ENCODE measurements at regions not wholly inside any gene's neighbourhood (a gene's known extent, or its start where the extent isn't known, plus 50 kb on each side); places are given as distances from the start of the nearest gene placed in this dataset.

- TF ChIP-seq, protein P1, sequence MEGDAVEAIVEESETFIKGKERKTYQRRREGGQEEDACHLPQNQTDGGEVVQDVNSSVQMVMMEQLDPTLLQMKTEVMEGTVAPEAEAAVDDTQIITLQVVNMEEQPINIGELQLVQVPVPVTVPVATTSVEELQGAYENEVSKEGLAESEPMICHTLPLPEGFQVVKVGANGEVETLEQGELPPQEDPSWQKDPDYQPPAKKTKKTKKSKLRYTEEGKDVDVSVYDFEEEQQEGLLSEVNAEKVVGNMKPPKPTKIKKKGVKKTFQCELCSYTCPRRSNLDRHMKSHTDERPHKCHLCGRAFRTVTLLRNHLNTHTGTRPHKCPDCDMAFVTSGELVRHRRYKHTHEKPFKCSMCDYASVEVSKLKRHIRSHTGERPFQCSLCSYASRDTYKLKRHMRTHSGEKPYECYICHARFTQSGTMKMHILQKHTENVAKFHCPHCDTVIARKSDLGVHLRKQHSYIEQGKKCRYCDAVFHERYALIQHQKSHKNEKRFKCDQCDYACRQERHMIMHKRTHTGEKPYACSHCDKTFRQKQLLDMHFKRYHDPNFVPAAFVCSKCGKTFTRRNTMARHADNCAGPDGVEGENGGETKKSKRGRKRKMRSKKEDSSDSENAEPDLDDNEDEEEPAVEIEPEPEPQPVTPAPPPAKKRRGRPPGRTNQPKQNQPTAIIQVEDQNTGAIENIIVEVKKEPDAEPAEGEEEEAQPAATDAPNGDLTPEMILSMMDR (IDR thresholded peaks at IDR 0.05 in 4 of 5, conservative IDR thresholded peaks at IDR 0.05 in 1 of 5) = no peak
- no peak for TF ChIP-seq POLR2A (IDR thresholded peaks at IDR 0.05)
These were observed 115.7 kb upstream of the MSX2 start for GRCh38 chr5:174608631-174609097.

Data from gastrocnemius medialis (tissue), 4 donors.